ENCODE measurements at regions not wholly inside any gene's neighbourhood (a gene's known extent, or its start where the extent isn't known, plus 50 kb on each side); places are given as distances from the start of the nearest gene placed in this dataset.

DNA sequence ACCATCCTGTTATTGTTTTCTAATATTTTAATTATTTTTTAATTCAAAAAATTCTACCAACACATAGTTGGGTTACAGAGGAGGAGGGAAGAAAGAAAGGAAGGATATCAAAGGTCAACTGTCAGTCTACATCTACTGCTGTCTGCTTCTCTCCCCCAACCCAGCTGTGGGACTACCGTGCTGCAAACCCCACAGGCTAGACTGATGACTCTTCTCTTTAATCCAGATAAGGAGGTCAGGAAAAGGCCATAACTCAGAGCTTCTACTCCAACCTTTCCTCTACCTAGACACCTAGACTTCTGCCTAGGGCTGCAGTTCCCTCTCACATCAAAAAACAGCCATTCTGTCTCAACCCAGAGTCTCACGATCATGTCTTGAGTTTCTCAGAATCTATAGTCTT is 124.2 kb upstream of the ETV3 start:
- no peak for TF ChIP-seq YY1 (IDR thresholded peaks at IDR 0.05; ENCODE audit: insufficient read depth, insufficient read length)
- no peak for TF ChIP-seq ZNF274 (IDR thresholded peaks at IDR 0.05; ENCODE audit: low read depth, low read length)
